Adrenal gland (tissue), 5 donors: ENCODE measurements at regions not wholly inside any gene's neighbourhood (a gene's known extent, or its start where the extent isn't known, plus 50 kb on each side); places are given as distances from the start of the nearest gene placed in this dataset.

Experiments used
- POLR2A ChIP-seq, 2 donors: fragments of 450-650 bp; IDR thresholded peaks; one replicate each; pipeline ENCODE4 v1.6.1; 2017; ENCODE audit warnings: antibody characterized with exemption in 2 of 2, mild to moderate bottlenecking in 2 of 2, moderate library complexity in 1 of 2
- TF ChIP-seq, protein P1 (sequence below), 6 experiments: fragments of 450-650 bp in 4 of 6; fragments of 200-600 bp in 2 of 6; sonication (generic) in 1 of 6; IDR thresholded peaks; 1 replicate in 5 of 6; 2 replicates in 1 of 6; pipeline versions ENCODE4 v1.5.1 to v1.8.0; 2016 to 2021; ENCODE audit warnings: antibody characterized with exemption in 6 of 6, mild to moderate bottlenecking in 2 of 6, moderate library complexity in 1 of 6
- donor health status: DM: no; HTN: no; CAD: no.

DNA sequence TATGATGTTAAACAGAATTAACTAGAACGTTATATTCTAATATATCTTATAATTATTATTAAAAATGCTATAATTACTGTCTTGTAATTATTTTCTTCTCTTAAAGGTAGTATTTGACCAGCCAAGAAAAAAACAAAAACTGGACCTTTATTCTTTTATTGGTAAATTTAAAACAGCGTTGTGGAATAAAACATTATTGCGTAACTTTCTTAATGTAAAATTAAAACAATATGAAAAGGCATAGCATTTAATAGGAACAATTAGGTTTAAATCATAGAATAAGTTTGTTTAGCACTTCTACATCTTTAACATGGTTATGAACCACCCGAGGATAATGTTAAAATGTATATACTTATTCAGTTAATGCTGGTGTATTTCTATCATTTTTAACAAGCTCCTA lies 574.5 kb upstream of the CDH18 start:
- TF ChIP-seq, protein P1, sequence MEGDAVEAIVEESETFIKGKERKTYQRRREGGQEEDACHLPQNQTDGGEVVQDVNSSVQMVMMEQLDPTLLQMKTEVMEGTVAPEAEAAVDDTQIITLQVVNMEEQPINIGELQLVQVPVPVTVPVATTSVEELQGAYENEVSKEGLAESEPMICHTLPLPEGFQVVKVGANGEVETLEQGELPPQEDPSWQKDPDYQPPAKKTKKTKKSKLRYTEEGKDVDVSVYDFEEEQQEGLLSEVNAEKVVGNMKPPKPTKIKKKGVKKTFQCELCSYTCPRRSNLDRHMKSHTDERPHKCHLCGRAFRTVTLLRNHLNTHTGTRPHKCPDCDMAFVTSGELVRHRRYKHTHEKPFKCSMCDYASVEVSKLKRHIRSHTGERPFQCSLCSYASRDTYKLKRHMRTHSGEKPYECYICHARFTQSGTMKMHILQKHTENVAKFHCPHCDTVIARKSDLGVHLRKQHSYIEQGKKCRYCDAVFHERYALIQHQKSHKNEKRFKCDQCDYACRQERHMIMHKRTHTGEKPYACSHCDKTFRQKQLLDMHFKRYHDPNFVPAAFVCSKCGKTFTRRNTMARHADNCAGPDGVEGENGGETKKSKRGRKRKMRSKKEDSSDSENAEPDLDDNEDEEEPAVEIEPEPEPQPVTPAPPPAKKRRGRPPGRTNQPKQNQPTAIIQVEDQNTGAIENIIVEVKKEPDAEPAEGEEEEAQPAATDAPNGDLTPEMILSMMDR (IDR thresholded peaks at IDR 0.05): no peak
- no peak for TF ChIP-seq POLR2A (IDR thresholded peaks at IDR 0.05)
